ENCODE measurements at regions not wholly inside any gene's neighbourhood (a gene's known extent, or its start where the extent isn't known, plus 50 kb on each side); places are given as distances from the start of the nearest gene placed in this dataset.

- TF ChIP-seq CTCF (IDR thresholded peaks at IDR 0.05 in 4 of 5, conservative IDR thresholded peaks at IDR 0.05 in 1 of 5) (no peak), POLR2A (IDR thresholded peaks at IDR 0.05) (no peak)
These were observed 157.2 kb upstream of the GNAI1 start for GRCh38 chr7:79977481-79977880.

Data from gastrocnemius medialis (tissue), 4 donors.